ENCODE measurements at regions not wholly inside any gene's neighbourhood (a gene's known extent, or its start where the extent isn't known, plus 50 kb on each side); places are given as distances from the start of the nearest gene placed in this dataset.

- H3K4me3 ChIP-seq (ENCODE audit: low read depth, low read length): no peak overlapping the region
- TF ChIP-seq CTCF (IDR thresholded peaks at IDR 0.05; ENCODE audit: borderline replicate concordance, insufficient read depth, low read depth, low read length): no peak
Observed at GRCh38 chr16:64196444-64196843, 925.4 kb downstream of the CDH11 start.

GRCh38 chr16:64185954-64186353 lies 935.9 kb downstream of the CDH11 start:
- no peak overlapping the region for H3K4me3 ChIP-seq (ENCODE audit: low read depth, low read length)
- TF ChIP-seq CTCF (IDR thresholded peaks at IDR 0.05; ENCODE audit: borderline replicate concordance, insufficient read depth, low read depth, low read length): no peak

GRCh38 chr16:64184156-64184555 lies 937.7 kb downstream of the CDH11 start:
- H3K4me3 ChIP-seq (ENCODE audit: low read depth, low read length): no peak overlapping the region
- no peak for TF ChIP-seq CTCF (IDR thresholded peaks at IDR 0.05; ENCODE audit: borderline replicate concordance, insufficient read depth, low read depth, low read length)

GRCh38 chr16:64182985-64183384 lies 938.9 kb downstream of the CDH11 start:
- H3K4me3 ChIP-seq (ENCODE audit: low read depth, low read length): no peak overlapping the region
- no peak for TF ChIP-seq CTCF (IDR thresholded peaks at IDR 0.05; ENCODE audit: borderline replicate concordance, insufficient read depth, low read depth, low read length)

- TF ChIP-seq CTCF (IDR thresholded peaks at IDR 0.05; ENCODE audit: borderline replicate concordance, insufficient read depth, low read depth, low read length): no peak
- no peak overlapping the region for H3K4me3 ChIP-seq (ENCODE audit: low read depth, low read length)
Observed at GRCh38 chr16:64181271-64181925, 940.5 kb downstream of the CDH11 start.

- no peak for TF ChIP-seq CTCF (IDR thresholded peaks at IDR 0.05; ENCODE audit: borderline replicate concordance, insufficient read depth, low read depth, low read length)
- no peak overlapping the region for H3K4me3 ChIP-seq (ENCODE audit: low read depth, low read length)
Observed at GRCh38 chr16:64180136-64180900, 941.5 kb downstream of the CDH11 start.

GRCh38 chr16:64174327-64174726 lies 947.5 kb downstream of the CDH11 start:
- TF ChIP-seq CTCF (IDR thresholded peaks at IDR 0.05; ENCODE audit: borderline replicate concordance, insufficient read depth, low read depth, low read length): no peak
- H3K4me3 ChIP-seq (ENCODE audit: low read depth, low read length): no peak overlapping the region

All from GM12875 (cell line).